Bone marrow (tissue), 2 donors: ENCODE measurements at regions not wholly inside any gene's neighbourhood (a gene's known extent, or its start where the extent isn't known, plus 50 kb on each side); places are given as distances from the start of the nearest gene placed in this dataset.
"Not testable (repeated sequence)": the region's sequence is repeated elsewhere in the genome, so short reads cannot be mapped to it uniquely, and the experiment has no call there.

Experiments used
- DNase-seq, 2 donors: peaks; one replicate each; lab custom pipeline; 2025; lab: John Stamatoyannopoulos, UW

DNA sequence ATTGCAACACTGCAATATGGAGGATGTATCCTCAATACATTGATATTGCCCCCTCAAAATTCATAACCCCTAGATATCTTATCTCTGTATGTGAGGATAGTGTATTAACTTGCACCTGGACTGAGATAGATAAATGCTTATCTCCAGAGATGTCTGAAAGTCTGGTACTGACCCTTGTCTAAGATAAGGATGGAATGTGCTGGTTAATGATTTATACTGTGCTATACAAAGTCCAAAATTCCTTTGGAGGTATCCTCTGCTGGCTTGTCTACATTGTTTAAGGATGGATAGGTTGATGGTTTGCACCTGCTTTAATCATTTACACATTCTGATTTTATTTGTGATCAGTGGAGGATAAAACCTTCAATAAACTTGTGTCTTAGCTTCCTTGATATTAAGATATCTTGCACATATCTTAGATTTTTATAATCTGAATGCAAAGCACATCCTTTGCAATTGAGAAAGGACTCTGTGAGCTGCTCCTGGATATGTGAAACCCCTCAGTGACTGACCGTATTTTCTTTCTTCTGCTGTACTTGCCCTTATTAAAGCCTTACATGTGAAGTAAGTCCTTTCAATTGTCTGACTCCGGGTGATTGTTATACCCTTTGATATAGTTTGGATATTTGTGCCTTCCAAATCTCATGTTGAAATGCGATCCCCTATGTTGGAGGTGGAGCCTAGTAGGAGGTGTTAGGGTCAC, 430.3 kb upstream of the MAOA start:
- no peak for DNase-seq

DNA sequence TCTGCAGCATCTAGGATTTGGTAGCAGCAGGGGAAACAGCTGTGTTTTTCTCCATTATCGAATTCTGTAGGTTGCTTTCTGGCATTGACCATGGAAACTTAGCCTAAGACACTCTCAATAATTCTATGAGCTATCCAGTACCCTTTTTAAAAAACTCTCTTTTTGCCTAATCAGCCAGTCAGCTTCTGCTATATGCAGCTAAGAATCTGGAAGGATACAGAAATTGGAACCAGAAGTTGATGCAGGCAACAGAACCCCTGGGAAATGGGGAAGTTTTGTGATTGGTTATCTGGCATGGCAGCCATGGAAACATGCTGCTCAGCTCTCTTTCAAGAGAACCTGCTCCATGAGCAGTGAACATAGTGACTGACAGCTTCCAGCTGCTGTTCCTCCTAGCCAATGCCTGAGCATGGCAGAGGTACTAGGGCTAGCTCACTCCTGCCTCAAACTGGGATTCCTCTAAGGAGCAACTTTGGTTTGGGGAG, 417.6 kb upstream of the MAOA start:
- DNase-seq = no peak

DNA sequence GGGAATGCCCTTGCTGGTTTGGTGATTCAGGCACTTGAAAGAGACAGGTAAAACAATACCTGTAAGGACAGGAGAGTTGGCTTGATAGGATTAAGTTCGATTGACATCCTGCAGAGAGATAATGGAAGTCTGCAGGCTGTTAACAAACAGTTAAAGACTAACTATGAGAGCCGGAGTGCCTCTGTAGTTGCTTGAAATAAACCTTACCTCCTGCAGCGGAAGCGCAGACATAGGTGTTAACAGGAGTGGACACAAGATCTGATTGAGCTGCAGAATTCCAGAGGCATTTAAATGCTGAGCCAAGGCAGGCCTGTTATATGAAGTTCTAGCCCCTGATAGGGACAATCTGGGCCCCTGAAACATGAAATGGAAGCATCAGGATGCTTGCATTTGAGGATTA, 416.7 kb upstream of the MAOA start:
- no peak for DNase-seq

DNA sequence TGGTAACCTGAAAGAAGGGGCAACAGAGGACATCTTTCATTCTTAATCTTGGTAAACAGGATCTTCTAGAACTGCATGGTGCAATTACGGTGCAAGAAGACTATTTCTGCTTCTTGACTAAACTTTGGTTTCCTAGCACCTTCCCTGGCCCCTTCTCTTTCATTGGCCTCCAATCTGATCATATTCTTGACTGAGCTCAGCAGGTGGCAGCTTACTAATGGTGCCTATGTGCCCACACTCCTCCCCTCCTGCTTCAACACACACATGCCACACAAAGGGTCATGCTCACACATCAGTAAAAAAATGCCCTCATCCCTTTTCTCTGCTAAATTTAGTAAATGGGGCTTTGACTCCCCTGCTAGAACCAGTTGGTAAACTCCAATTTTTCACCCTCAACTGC, 400.5 kb upstream of the MAOA start:
- no peak for DNase-seq

DNA sequence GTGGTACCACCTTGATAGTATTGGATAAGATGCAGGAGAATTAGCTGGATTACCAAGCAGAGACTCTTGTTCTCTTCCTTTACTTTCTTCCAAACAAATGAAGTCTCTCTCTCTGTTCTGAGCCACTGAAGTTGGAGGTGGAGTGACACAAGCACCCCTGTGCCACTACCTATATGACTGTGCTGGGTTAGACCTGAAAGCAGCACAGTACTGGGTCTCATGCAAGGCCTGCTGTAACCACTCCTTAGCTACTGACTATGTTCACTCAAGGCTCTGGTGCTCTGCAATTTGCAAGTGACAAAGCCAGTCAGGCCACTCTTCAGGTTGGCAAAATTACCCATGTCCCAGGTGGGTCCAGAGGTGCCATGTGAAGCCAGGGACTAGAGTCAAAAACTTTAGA, 389.6 kb upstream of the MAOA start:
- DNase-seq = no peak

DNA sequence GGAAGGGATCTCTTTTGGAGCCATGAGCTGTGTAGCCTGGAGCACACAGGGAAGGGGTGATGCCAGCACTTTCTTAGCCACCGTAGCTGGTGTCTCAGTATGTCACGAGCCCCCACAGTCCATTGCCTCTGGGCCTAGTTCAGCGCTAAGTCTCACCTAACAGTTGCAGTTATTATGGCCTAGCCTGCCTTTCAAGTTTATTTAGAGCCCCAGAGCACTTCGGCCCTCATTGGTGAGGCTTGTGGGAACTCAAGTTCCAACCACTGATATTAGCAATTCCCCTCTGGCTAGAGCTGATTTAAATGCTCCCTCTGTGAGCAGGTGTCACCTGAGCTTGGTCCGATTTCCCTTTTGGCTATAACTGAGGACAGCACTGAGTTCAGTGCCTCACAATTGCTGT, 388.4 kb upstream of the MAOA start:
- DNase-seq = no peak

DNA sequence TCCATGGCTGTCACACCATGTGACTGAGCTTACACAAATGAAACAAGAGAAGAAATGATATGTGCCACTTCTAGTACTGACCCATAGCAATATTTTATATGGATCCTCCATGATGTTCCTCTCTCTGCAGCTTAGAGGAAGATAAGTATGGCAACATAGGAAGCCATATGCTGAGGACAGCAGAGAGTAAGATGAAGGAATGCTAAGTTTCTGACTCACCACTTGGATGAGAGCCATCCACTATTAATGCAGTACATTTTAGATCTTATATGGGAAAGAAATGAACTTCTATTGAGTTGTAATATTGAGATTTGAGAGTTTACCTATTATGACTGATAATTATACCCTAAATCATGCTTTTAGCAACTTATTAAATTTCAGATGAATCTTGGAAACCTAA, 386.9 kb upstream of the MAOA start:
- DNase-seq = no peak

DNA sequence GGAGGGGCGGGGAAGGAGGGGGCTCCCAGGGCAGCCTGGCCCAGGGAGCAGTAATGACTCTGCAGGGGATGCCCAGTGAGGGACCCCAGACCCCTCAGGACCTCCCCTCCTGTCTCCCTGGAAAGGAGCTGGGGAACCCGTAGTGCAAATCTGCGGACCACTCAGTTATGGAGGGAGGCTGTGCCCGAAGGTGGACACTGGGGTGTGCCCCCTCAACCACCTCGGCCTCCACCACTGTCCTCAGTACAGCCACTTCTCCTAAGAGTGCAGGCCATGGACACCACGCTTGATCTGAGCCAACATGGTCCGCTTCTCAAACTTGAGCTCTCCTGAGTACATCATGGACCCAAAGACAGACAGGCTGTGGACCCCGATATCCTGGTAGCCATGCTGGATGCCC, 378.2 kb upstream of the MAOA start:
- no peak for DNase-seq

DNA sequence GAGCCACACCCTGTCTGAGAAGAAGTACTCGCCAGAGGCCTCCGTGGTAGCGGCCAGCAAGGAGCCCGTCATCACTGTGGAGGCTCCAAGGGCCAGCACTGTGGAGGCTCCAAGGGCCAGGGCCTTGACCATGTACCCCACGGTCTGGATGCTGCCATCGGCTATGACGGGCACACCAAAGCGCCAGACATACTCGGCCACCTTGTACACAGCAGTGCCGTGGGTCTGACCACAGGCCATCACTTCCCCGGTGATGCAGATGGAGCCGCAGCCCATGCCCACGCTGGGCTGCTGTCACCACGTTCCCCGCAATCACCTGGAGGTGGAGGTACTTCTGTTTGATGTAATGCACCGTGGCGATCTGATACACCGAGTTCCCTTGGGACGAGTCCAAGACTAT, 377.7 kb upstream of the MAOA start:
- no peak for DNase-seq

DNA sequence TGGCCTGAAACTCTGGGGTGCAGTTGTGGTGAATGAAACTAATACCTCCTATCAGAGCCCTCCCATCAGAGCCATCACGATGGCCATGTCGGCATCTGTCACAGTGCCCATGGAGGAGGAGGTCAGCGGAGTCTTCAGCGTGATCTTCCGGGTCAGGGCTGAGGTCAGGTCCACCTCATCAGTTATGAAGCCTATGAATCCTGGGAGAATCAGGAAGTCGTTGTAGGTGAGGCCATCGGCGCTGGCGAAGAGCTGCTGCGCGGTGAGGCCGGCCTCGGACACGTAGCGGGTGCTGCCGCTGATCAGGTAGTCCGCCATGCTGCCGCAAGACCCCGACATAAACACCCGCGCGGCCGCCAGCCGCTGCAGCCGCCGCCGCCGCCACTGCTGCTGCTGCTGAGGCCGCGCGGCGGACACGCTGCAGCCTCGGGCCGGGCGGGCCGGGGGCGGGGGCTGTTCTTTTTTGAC, 376.7 kb upstream of the MAOA start:
- no peak for DNase-seq

DNA sequence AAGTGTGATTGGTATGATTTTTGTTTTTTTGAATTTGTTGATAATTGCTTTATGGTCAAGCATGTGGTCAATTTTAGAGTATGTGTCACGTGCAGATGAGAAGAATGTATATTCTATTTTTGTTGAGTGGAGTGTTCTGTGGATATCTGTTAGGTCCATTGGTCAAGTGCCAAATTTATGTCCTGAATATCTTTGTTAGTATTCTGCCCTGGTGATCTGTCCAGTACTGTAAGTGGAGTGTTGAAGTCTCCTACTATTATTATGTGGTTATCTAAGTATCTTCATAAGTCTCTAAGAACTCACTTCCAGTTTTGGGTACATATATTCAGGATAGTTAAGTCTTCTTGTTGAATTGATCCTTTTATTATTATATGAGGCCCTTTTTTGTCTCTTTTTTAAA, 372.9 kb upstream of the MAOA start:
- DNase-seq = no peak

DNA sequence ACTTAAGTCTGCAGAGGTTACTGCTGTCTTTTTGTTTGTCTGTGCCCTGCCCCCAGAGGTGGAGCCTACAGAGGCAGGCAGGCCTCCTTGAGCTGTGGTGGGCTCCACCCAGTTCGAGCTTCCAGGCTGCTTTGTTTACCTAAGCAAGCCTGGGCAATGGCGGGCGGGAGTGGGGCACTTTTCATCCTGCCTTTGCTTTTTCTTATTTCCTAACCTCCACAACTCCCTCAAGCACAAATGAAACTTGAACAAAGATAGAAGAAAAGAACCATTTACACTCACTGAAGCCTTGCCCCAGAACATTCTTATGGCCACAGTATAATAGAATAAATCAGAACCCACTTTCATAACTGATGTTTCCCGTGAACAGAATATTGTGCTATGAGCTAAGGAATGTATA, 344.5 kb upstream of the MAOA start:
- not testable (repeated sequence) for DNase-seq

DNA sequence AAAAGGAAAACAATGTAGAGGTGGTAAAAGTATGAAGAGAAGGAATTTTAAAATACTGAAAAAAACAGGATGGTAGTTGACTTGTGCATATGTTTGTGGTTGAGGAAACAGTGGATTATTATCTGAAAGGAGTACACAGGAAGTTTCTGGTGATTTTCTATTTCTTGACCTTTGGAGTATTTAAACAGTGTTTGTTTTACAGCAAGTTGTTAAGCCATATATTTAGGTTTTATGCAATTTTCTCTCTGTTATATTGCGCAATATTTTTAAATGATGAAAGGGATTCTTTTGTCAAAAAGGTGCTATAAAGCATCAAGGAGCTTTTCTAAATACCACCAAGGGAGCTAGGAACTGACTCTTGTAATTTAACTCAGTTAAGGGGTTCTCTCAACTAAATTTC, 343.1 kb upstream of the MAOA start:
- no peak for DNase-seq

DNA sequence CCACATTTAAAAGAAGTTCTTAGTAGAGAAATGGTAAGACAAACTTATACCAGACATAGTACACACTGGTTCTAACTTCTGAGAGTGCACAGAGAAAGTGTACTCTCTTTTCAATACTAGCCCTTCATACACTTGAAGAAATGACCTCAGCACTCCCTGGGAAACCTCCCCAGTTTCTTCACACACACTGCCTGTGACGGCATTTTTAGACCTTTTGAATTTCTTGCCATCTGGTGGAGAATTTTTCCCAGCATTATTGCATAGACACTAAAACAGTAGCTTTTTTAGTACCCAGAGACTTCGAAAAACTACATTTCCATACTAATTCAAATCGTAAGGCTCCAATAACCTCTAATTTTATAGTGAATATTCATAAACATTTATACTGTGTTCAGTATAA, 341.6 kb upstream of the MAOA start:
- no peak for DNase-seq

DNA sequence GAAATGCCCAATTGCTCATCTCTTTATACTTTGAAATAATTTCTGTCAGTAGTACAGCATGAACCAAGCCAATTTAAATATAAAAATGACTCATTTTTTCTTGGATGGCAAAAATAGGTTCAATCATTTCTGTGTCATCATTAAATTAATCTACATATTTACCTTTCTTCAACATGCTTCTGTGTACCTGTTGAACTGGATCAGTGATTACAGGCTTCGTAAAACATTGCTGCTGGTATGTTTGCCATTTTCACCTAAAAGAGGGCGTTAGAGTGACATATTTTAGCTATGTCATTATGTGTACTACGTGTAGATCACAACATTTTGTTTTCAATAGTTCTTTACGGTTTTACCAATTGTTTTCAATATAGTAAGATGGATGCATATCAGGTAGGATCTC, 340.5 kb upstream of the MAOA start:
- no peak for DNase-seq

DNA sequence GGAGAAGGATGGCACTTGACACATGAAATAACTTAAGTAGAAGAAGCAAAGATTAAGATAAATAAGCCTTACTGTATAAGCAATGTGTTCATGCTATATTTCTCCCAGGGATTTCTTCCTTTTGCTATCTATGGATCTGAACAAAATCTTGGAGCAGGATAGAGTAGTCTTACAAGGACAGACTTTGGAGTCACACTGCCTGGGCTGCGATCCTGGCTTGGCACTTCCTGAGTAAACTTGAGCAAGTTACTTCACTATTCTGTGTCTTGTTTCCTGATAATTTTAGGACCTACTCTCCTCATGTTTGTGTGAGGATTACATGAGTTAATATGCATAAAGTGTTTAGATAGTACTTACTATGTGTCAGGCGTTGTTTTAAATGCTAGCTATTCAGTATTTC, 340.0 kb upstream of the MAOA start:
- no peak for DNase-seq

DNA sequence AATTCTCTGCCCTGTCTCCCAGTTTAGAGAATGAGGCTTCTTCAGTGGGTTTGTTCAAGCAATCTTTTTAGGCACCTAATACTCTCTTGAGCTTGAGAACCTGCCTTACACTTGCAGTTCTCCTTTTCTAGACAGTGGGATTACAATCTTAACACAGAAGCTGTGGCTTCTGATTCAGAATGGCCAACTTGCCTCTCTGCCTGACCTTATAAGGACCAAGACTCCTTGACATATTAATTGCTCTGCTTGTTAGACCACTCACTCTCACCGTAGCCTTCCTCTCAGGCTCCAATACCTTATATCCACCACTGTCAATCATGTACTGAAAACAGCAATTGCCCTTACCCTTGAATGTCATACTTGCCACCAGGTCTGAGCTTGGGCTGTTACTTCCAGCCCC, 338.7 kb upstream of the MAOA start:
- DNase-seq = no peak

DNA sequence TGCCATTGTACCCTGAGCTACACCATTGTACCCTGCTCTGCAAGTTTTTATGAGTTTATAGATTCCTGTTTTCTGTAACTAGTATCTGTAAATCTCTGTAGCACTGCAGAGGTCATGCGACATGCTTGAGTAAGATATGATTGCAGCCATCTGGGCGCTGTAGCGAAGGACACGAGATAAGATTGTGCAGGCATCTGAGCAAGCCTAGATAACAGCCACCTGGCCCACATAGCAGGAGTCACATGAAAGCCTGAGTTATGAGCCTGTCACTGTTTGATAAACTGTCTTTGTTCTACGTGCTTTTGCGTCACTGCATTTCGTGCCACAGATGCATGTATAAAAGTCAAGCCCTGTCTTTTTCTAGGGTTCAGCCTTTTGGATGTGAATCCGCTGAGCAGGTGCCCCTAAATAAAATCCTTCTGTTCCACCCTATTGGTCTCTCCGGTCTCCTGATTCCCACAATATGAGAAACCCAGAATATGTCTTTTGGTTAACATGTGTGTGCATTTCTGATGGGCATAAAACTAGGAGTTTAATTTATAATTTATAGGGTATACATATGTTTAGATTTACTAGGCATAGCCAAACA, 327.6 kb upstream of the MAOA start:
- no peak for DNase-seq

DNA sequence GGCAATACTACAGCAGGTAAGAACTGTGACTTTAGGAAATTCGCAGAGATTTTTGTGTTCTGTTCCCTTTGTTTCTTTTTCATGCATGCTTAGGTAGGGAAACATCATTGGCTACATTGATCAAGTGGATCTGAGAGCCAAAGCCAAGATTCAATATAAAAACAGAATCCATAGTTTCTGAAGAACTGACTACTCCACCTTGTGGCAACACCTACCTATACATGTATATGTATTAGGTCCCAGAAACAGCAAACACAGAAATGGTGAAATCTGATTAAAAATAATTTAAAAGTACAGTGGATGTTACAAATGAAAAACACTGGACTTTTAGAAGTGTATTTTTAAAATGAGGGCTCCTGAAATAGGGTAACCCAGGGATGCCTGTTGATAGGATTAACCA, 322.6 kb upstream of the MAOA start:
- no peak for DNase-seq

DNA sequence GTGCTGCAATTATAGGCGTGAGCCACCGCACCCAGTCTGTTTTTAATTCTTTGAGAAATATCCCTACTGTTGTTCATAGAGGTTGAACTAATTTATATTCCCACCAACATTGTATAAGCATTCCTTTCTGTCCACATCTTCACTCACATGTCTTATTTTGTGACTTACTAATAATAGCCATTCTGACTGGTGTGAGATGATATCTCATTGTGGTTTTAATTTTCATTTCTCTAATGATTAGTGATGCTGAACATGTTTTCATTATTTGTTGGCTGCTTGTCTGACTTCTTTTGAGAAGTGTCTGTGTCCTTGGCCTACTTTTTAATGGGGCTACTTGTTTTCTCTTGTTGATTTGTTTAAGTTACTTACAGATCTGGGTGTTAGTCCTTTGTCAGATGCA, 310.9 kb upstream of the MAOA start:
- no peak for DNase-seq

DNA sequence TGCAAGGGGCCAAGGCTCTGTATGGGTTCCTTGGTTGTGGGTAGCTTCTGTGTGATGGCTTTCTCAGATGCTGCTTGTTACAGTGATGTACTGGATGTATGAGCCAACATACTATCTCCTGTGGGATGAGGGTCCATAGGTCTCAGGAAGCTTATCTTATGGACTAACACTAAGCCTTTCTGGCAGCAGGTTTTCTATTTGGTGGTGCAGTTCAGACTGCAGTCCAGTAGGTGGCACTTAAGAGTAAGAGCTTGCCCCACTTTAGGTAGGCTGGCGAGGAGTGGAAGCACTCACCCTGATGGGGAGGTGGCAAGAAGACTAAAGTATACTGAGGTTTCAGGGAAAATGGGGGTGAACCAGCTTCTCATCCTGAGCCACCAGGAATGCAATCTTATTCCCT, 306.7 kb upstream of the MAOA start:
- no peak for DNase-seq

DNA sequence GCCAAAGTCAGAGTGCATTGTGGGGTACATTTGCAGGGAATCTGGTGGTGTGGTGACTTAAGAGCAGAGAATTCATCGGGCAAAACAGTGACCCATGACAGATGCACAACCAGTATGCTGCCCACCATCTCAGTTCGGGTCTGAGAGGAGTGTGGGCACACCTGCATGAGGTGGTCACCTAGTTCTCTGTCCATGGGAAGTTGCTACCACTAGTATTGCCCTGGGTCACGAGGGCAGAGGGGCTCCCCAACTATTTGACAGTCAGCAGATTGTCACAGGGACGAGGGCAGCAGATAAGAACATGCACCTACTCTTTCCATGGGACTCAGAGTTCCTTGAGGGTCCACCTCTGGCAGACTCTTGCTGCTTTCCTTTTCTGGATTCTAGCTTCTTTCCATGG, 305.2 kb upstream of the MAOA start:
- no peak for DNase-seq

DNA sequence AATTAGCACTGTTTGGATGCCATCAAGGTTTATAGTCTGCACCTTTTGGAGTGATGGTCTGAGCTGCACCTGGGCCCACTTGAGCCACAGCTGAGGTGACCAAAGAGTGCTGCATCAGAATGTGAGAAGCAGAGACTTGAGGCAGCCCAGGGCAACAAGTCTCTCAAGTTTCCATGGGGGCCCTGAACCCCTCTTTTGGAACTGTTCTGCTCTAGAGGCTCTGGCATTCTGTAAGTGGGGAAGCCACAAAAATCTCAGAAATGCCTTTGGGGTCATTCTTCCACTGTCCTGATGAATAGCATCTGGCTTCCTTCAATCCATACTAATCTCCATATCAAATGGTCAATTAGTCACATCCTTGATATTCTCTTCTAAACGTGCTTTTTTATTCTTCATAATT, 298.4 kb upstream of the MAOA start:
- no peak for DNase-seq

DNA sequence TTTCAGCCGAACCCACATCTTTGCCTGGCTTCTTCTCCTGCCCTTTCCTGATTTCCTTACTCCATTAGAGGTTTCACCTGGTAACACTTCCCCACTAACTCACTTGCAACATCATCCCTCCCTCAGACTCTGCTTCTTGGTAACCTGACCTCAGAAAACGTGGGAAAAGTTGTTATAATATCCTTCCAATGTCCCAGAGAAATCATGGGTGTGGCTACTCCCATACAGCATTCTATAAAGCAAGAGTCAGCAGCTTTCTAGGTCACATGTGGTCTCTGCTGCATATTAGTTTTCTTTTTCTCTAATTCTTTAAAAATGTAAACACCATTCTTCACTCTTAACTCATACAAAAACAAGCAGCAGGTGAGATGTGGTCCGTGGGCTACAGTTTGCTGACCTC, 283.1 kb upstream of the MAOA start:
- DNase-seq = no peak
